GM20000 (cell line): ENCODE measurements at regions not wholly inside any gene's neighbourhood (a gene's known extent, or its start where the extent isn't known, plus 50 kb on each side); places are given as distances from the start of the nearest gene placed in this dataset.
"Not testable (repeated sequence)": the region's sequence is repeated elsewhere in the genome, so short reads cannot be mapped to it uniquely, and the experiment has no call there.

Source experiments
- DNase-seq: peaks from one replicate; pipeline ENCODE4 v3.0.0; 2012; ENCODE audit warnings: low spot score
- TF ChIP-seq, protein P1 (sequence below): IDR thresholded peaks from 2 replicates; pipeline ENCODE4 v1.5.1; 2012; ENCODE audit warnings: mild to moderate bottlenecking, control low read depth; ENCODE audit errors: extremely low read depth, missing control alignments

DNA sequence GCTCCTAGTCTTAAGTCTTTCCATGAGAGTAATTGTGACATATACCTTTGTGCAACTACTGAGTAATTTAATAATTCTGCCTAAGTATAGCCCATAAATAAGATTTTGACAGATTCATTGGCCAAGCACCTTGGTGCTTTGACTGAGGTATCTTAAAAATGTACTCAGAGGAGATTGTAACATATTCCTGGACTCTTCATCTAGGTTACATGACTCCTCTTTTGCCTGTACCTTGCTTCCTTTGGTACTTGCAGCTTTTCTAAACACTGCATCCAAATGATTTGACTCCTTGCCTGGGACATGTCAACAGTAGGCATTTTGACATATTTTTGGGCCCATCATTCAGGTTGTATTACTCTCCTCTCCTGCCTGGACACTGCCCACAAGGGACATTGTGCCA, 1125.0 kb upstream of the AMELY start:
- TF ChIP-seq, protein P1, sequence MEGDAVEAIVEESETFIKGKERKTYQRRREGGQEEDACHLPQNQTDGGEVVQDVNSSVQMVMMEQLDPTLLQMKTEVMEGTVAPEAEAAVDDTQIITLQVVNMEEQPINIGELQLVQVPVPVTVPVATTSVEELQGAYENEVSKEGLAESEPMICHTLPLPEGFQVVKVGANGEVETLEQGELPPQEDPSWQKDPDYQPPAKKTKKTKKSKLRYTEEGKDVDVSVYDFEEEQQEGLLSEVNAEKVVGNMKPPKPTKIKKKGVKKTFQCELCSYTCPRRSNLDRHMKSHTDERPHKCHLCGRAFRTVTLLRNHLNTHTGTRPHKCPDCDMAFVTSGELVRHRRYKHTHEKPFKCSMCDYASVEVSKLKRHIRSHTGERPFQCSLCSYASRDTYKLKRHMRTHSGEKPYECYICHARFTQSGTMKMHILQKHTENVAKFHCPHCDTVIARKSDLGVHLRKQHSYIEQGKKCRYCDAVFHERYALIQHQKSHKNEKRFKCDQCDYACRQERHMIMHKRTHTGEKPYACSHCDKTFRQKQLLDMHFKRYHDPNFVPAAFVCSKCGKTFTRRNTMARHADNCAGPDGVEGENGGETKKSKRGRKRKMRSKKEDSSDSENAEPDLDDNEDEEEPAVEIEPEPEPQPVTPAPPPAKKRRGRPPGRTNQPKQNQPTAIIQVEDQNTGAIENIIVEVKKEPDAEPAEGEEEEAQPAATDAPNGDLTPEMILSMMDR: no peak
- DNase-seq: no peak

- TF ChIP-seq, protein P1: no peak
- no peak for DNase-seq
These were observed 1124.1 kb upstream of the AMELY start for GRCh38 chrY:8035653-8036052.

GRCh38 chrY:8034673-8035072, 1123.1 kb upstream of the AMELY start:
- no peak for DNase-seq
- TF ChIP-seq, protein P1: no peak

DNA sequence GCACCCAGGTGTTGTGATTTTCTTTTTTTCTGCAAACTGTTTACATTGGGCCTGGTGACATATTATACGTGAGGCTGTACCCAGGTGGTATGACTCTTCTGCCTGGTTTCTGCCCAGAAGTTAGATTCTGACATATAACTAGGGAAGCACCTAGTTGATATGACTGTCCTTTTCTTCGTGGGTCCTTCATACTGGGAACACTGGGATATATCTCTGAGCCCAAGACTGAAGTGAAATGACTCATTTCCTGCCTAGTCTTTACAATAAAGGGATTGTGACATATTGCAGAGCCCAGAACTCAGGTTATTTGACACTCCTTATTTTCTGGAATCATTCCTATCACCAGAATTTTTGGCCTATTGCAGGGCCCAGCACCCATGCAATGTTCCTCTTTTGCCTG, 1121.6 kb upstream of the AMELY start:
- TF ChIP-seq, protein P1: no peak
- DNase-seq: no peak

GRCh38 chrY:8020540-8020939, 1109.0 kb upstream of the AMELY start:
- TF ChIP-seq, protein P1: no peak
- DNase-seq: no peak

- TF ChIP-seq, protein P1: no peak
- DNase-seq: no peak
These were observed 1100.0 kb upstream of the AMELY start for GRCh38 chrY:8011515-8011914.

- peak; percentile 2 for DNase-seq
- TF ChIP-seq, protein P1: no peak
These were observed 1092.6 kb upstream of the AMELY start for GRCh38 chrY:8004196-8004595.

DNA sequence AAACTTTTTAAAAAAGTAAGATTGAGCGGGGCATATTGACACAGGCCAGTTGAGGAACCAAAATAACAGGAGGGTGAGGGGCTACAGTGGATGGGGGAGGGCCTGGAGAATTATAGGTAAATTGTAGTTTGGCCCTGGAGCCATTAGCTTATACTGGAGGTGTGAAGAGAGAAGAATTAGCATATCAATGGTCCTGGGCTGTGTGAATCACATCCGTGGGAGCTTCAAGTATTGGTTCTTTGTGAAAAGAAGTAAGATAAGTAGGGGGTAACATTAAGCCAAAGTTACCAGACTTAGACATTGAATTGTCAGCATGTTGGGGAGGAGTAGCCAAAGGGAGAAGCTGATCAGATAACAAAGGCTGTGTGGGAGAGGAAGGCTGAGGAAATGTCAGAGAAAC, 1085.2 kb upstream of the AMELY start:
- TF ChIP-seq, protein P1: no peak
- DNase-seq: no peak

DNA sequence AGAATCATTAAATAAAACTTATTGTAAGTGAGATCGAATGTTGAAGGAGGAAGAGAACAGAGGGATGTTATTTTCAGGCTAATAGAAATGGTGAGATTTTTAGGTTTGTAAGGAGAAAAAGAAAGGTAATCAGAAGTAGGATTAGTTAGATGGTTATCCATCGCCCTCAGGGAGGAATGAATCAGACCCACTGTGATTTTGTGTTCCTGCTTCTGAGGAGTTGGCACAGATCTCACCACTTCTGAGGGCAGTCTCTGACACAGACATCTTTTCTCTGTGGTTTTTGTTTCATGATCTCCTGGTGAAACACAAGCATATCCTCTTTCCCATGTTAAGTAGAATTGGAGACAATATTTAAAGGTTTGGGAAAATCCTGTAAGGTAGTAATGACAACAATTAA, 1083.2 kb upstream of the AMELY start:
- DNase-seq: not testable (repeated sequence)
